Adrenal gland (tissue), 9 donors: ENCODE measurements at regions not wholly inside any gene's neighbourhood (a gene's known extent, or its start where the extent isn't known, plus 50 kb on each side); places are given as distances from the start of the nearest gene placed in this dataset.

Source experiments
- DNase-seq, 7 donors: peaks; one replicate each; pipeline ENCODE4 v3.0.0-alpha.2; 2019 to 2020
- H3K27ac ChIP-seq, 5 donors: fragments of 200-600 bp; sonication (generic) in 4 of 5; 1 replicate in 3 of 5; 2 replicates in 2 of 5; pipeline versions ENCODE4 v1.5.1 to v1.8.0; 2016 to 2020; ENCODE audit warnings: mild to moderate bottlenecking in 1 of 5
- H3K27me3 ChIP-seq: fragments of 200-600 bp; 2 replicates; pipeline ENCODE4 v1.8.0; 2021
- H3K36me3 ChIP-seq, 2 donors: fragments of 200-600 bp; replicated peaks in 1 of 2; 1 replicate in 1 of 2; 2 replicates in 1 of 2; pipeline versions ENCODE4 v1.5.1 to v1.8.0; 2018 to 2022
- H3K4me1 ChIP-seq, 2 donors: fragments of 200-600 bp; replicated peaks in 1 of 2; 1 replicate in 1 of 2; 2 replicates in 1 of 2; pipeline versions ENCODE4 v1.5.1 to v1.8.0; 2018 to 2021
- H3K4me3 ChIP-seq, 4 donors: fragments of 200-600 bp; sonication (generic) in 3 of 4; one replicate each; pipeline ENCODE4 v1.5.1; 2016 to 2018
- H3K9me3 ChIP-seq, 3 donors: fragments of 200-600 bp; sonication (generic) in 1 of 3; replicated peaks in 1 of 3; 1 replicate in 2 of 3; 2 replicates in 1 of 3; pipeline versions ENCODE4 v1.5.1 to v1.8.0; 2016 to 2021
- CTCF ChIP-seq, 6 experiments: fragments of 450-650 bp in 4 of 6; fragments of 200-600 bp in 2 of 6; sonication (generic) in 1 of 6; IDR thresholded peaks; 1 replicate in 5 of 6; 2 replicates in 1 of 6; pipeline versions ENCODE4 v1.5.1 to v1.8.0; 2016 to 2021; ENCODE audit warnings: antibody characterized with exemption in 6 of 6, mild to moderate bottlenecking in 2 of 6, moderate library complexity in 1 of 6
- POLR2A ChIP-seq, 2 donors: fragments of 450-650 bp; IDR thresholded peaks; one replicate each; pipeline ENCODE4 v1.6.1; 2017; ENCODE audit warnings: antibody characterized with exemption in 2 of 2, mild to moderate bottlenecking in 2 of 2, moderate library complexity in 1 of 2
- WGBS, 4 donors: extraction: QIAGEN DNeasy Blood & Tissue Kit in 2 of 4; methylation state at CpG; one replicate each; pipeline versions ENCODE4 v1.1.5 to v1.1.7; 2013 to 2017; 5-methylcytosine and 5-hydroxymethylcytosine counted together
- intact Hi-C, 2 donors: fragments of 100-400 bp; cut with DNase I; formaldehyde crosslinking; loops; one replicate each; pipeline versions ENCODE4 v1.14.1 to v1.15.0; 2022 to 2023
- donor health status: healthy with polysubstance abuse.
- donor health status: Bipolar disorder and iron deficiency.
- donor health status: DM: yes; HTN: yes; CAD: no.
- donor health status: DM: no; HTN: no; CAD: no.
- donor health status: DM: no; HTN: no; CAD: no.

- Histone ChIP-seq H3K4me1 (peaks cover 0 to 4% of the 10 kb centered on the region in 2 donors), H3K27ac (no peak overlapping the region), H3K36me3 (peaks cover 0 to 22% of the 10 kb centered on the region in 2 donors), H3K27me3 (no peaks in the 10 kb centered on the region), H3K4me3 (no peak overlapping the region), H3K9me3 (no peaks in the 10 kb centered on the region)
- TF ChIP-seq CTCF (IDR thresholded peaks at IDR 0.05), result no peak
- no peak for TF ChIP-seq POLR2A (IDR thresholded peaks at IDR 0.05)
- WGBS, 4 donors, result 88 to 100% (median 99%) methylated on average over 2 of the region's 2 CpGs
- DNase-seq, result no peak
- intact Hi-C loops, result loop anchor here in 1 of 2 donors (10.0 kb wide), 1 partner anchor 72 kb away; no protein-coding TSS in a partner anchor
Measured at GRCh38 chr11:17142450-17142849, 65.0 kb upstream of the RPS13 start.

- Histone ChIP-seq H3K36me3 (peaks cover 0 to 22% of the 10 kb centered on the region in 2 donors), H3K4me3 (no peak overlapping the region), H3K4me1 (no peaks in the 10 kb centered on the region), H3K9me3 (no peaks in the 10 kb centered on the region), H3K27me3 (no peaks in the 10 kb centered on the region), H3K27ac (no peak overlapping the region)
- intact Hi-C loops, result loop anchor here in 1 of 2 donors (10.0 kb wide), 1 partner anchor 74 kb away; no protein-coding TSS in a partner anchor
- TF ChIP-seq POLR2A (IDR thresholded peaks at IDR 0.05), result no peak
- TF ChIP-seq CTCF (IDR thresholded peaks at IDR 0.05), result no peak
- 91 to 94% (median 93%) methylated on average over 5 of the region's 5 CpGs for WGBS, 4 donors
- no peak for DNase-seq
Measured at GRCh38 chr11:17141156-17141555, 63.7 kb upstream of the RPS13 start.

GRCh38 chr11:17138562-17138961 is 61.1 kb upstream of the RPS13 start:
- DNase-seq, result no peak
- Histone ChIP-seq H3K9me3 (no peaks in the 10 kb centered on the region), H3K4me1 (no peaks in the 10 kb centered on the region), H3K27ac (no peak overlapping the region), H3K27me3 (no peaks in the 10 kb centered on the region), H3K36me3 (peaks cover 0 to 25% of the 10 kb centered on the region in 2 donors), H3K4me3 (no peak overlapping the region)
- intact Hi-C loops, result no loop called here
- TF ChIP-seq CTCF (IDR thresholded peaks at IDR 0.05), result no peak
- TF ChIP-seq POLR2A (IDR thresholded peaks at IDR 0.05), result no peak
- WGBS, 4 donors, result 93 to 95% (median 94%) methylated on average over 4 of the region's 4 CpGs

GRCh38 chr11:17135916-17136683 is 58.6 kb upstream of the RPS13 start:
- Histone ChIP-seq H3K36me3 (peaks cover 0 to 26% of the 10 kb centered on the region in 2 donors), H3K4me3 (no peak overlapping the region), H3K4me1 (no peaks in the 10 kb centered on the region), H3K27ac (no peak overlapping the region), H3K27me3 (no peaks in the 10 kb centered on the region), H3K9me3 (no peaks in the 10 kb centered on the region)
- no peak for DNase-seq
- TF ChIP-seq CTCF (IDR thresholded peaks at IDR 0.05), result no peak
- no peak for TF ChIP-seq POLR2A (IDR thresholded peaks at IDR 0.05)
- intact Hi-C loops, result no loop called here
- 88 to 91% (median 90%) methylated on average over 3 of the region's 3 CpGs for WGBS, 4 donors
